Muscle of arm (tissue), 1 donor: ENCODE measurements at regions not wholly inside any gene's neighbourhood (a gene's known extent, or its start where the extent isn't known, plus 50 kb on each side); places are given as distances from the start of the nearest gene placed in this dataset.
"Not testable (repeated sequence)": the region's sequence is repeated elsewhere in the genome, so short reads cannot be mapped to it uniquely, and the experiment has no call there.

Experiments used
- DNase-seq: peaks from one replicate; pipeline ENCODE4 v3.0.0-alpha.2; 2013

DNA sequence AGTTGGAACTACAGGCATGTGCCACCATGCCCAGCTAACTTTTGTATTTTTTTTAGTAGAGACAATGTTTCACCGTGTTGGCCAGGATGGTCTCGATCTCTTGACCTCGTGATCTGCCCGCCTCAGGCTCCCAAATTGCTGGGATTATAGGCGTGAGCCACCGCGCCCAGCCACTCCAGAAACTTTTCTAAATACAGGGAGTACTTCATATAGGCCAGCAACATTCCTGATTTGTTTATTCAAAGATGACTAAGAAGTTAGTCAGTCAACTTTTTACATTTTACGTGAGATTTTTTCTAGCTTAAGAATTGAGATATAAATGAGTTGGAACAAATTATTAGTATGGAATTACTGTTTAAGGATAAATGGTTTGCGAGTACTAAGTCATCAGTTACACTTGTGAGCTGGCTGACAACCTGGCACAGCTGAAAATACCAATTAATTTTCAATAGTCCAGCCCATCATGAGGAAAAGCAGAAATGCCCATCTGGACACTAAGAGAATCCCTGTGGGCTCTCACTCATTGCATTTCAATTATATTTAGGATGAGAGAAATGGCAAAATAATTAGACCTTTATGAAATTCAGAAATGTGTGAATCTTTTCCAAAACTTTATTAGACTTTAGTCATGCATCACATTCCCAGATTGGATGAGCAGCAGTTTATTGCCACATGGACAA, 430.8 kb upstream of the SPATA31A3 start:
- DNase-seq, result not testable (repeated sequence)

DNA sequence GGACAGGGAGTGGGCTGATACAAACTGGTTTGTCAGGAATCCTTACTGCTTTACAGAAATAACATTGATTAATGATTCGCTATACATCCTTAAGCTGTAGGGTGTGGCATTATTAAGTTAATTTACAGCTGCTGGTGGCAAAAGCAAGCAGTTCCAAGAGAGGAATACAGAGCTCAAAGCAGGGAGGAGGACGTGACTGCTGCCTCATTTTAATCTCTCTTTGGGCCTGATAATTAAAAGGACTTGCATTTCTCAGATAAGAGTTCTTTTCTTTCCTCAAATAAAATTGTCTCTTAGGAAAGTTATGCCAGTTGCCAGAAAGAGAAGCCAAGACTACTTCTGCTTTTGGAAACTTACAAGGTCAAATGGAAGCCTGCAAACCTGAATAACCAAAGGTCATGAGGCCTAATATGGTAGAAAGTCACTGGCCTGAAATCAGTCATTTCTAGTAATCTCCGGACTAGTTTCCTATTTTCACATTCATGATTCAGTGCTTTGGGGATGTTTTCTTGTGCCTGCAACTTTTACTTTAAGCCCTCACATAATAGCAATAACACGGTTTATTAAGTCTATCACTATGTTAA, 426.2 kb upstream of the SPATA31A3 start:
- DNase-seq, result not testable (repeated sequence)

DNA sequence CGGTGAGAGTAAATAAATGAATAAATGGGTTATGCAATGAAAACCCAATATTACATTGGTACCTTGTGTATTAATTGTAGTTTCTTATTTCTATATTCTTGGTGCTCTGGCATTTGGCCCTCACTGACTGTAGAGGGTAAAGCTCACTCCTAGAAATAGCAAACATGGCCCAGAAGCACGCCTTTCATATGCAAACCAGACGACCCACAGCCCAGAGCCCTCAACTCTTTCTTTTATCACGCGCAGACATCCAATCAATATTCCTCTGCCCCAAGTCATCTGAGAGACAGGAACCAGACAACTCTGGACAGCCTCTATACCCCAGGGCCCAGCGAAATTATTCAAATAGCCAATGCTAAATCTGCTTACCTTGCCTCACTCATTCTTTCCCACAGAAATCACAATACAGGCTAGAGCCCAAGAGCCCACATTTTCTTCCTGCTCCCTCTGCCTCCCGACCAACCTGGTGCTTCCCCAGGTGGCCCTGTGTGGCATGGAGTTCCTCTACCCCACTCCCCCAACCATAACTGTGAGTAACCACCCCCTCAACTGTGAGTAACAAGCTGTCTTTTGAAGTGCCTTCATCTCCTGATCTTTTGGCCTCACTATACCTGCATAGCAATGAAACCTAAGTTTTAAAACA, 425.1 kb upstream of the SPATA31A3 start:
- DNase-seq, result not testable (repeated sequence)

DNA sequence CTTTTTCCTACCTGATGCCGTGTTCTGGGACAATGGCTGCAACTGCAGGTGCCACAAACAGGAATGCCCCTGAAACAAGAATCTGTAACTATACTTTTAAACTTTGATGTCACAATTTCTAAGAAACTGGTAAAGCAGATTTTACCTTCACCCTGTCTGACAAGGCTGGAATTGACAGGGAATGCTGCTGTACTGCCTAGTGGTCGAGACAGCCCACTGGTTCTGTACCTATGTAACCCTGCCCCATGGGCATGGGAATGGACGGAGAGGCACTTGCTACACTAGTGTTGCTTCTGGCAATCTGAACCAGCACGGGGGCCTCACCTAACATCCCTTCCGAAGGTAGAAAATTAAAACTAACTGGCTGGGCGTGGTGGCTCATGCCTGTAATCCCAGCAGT, 424.3 kb upstream of the SPATA31A3 start:
- not testable (repeated sequence) for DNase-seq

DNA sequence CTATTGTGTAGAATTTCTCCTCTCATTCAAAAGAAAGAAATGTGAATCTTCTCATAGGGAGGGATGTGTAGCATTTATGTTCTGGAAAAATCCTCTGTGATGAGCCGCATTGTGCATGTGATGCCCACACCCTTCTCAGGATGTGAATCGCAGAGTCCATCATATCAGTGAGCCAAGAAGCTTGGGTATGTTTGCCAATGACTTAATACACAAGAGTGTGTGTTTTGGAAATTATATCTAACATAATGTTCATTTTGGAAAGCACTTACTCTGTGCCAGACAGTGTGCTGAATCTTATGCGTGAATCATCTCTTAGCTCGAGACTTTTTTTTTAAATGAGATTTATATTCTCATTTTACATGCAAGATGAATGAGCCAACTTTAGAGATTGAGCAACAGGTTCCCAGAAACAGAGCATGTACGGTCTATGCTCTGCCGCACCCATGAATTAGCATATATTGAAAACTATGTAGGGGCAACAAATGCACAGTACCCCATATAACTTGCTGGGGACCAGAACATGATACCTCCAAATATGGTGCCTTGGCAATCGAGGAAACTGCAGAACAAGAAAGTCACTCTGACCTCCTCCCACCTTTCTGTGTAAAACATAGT, 418.4 kb upstream of the SPATA31A3 start:
- DNase-seq, result not testable (repeated sequence)

DNA sequence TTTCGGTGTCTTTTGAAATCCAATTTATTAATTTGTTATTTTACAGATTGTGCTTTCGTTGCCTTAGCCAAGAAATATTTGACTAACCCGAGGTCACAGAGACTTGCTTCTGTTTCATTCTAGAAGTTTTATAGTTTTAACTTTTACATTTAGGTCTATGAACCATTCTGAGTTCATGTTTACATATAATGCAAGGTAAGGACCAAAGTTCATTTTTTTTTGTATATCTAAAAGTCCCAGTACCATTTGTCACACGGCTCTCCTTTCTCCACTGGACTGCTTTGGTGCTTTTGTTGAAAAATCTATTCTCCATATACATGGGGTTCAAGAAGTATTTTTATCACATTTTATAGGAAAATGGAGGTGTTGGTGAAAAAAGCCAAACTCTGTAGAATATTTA, 411.4 kb upstream of the SPATA31A3 start:
- DNase-seq, result not testable (repeated sequence)

DNA sequence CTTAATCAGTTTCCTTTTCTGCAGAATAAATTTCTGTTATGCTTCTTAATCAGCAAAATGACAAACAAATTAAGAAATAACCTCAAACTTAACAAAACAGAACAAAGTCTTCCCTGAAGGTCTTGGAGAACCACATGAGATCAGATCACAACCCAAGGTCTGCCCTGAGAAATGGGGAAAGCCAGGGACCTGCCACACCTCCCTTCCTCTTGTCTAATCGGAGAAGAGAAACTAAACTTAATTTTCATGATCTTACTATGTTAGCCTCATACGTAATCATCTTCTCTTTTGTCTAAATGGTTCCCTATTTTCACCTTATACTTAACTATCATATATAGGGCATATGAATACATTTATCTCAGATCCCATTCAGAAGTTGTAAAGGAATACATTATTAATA, 405.4 kb upstream of the SPATA31A3 start:
- not testable (repeated sequence) for DNase-seq

DNA sequence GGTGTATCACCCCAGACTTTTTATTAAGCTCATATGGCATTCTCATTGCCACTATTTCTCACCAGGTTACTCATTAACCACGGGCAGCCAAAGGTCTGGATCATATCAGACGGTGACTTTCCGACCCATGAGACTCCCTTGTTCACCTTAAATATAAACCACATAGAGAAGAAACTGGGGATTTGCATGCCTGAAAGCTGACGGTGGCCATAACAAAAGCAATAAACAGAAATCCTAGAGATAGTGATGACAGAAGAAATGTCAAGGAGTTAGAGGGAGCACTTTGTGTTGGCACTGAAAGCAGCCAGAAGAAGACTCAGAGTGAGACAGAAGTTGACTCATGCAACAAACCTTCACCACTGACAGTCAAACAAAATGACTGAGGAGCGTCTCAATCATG, 402.4 kb upstream of the SPATA31A3 start:
- DNase-seq, result not testable (repeated sequence)

DNA sequence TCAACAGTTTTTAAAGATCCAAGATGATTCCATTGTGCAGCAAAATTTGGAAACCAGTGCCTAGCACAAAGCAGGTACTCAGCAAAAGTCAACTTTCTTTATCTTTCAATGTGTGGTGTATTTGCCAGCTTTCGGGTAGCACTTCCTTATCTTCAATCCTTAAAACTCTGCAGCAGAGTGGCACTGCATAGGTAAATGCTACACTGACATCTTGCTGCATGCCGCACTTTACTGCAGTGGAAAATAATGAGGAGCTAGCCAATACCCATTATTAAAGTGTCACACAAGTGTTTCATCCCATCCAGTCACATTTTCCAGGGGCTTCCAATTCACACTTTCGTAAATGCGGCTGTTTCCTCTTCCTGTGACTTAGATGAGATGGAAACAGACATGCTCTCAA, 401.7 kb upstream of the SPATA31A3 start:
- DNase-seq, result not testable (repeated sequence)

DNA sequence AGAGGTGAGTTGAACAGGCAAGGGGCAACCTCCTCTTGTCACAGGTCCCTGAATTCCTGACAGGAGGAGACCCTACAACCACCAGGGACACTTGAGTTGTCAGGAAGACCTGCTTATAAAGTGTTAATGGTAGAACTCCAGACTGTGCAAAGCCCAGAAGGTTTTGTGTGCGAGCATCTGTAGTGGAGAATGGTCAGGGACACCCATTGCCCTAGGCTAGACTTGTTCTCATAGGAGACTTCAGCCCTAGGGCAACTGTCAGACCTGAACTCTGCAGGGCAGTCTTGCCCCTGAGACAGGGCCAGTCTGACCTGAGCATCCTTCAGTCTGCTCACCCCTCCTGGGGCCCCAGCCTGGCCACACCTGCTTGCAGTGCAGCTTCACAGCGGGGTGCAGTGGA, 377.3 kb upstream of the SPATA31A3 start:
- not testable (repeated sequence) for DNase-seq

DNA sequence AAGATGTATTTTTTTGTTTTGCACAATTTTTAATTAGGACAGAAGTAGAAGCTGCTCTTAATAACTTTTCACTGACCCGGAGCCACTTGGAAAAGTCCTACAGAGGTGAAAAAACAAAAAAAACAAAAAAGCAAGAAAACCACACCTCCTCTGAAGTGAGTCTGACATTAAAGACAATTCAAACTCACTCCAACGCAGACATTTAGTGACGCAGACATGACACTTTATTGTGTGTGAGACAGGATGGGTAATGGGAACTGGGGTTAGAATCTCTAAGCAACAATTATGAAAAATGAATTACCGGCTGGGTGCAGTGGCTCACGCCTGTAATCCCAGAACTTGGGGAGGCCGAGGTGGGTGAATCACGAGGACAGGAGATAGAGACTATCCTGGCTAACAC, 370.0 kb upstream of the SPATA31A3 start:
- DNase-seq, result not testable (repeated sequence)

DNA sequence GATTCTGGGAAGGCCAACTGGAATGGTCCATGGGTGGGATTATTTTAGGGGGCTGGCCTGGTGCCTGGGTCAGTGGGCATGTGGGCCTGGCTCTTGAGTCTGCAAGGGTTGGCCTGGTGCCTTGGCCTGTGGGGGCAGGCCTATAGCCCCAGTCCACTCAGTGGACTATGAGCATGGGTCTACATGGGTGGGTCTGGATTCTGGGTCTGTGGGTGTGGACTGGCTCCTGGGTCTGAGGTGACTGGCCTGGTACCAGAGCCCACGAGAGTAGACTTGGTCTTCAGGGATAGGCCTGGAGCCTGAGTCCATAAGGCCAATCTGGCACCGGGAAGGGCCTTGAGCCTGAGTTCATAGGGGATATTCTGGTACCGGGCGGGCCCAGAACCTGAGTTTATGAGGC, 361.6 kb upstream of the SPATA31A3 start:
- DNase-seq, result not testable (repeated sequence)

DNA sequence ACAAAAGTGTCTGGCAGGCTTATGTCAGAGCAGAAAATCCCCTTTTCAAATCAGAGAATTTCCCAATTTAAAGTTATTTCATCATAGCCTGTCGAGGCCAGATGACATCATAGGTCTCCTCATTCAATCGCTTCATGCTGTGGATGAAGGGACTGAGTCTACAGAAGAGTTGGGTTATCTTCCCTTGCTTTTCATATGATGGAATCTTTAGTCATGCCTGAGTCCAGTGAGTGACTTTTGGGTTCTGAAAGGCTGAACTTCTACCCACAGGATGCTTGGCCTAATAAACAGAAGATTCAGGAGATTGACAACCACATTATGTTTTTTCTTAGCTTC, 357.0 kb upstream of the SPATA31A3 start:
- DNase-seq, result not testable (repeated sequence)

DNA sequence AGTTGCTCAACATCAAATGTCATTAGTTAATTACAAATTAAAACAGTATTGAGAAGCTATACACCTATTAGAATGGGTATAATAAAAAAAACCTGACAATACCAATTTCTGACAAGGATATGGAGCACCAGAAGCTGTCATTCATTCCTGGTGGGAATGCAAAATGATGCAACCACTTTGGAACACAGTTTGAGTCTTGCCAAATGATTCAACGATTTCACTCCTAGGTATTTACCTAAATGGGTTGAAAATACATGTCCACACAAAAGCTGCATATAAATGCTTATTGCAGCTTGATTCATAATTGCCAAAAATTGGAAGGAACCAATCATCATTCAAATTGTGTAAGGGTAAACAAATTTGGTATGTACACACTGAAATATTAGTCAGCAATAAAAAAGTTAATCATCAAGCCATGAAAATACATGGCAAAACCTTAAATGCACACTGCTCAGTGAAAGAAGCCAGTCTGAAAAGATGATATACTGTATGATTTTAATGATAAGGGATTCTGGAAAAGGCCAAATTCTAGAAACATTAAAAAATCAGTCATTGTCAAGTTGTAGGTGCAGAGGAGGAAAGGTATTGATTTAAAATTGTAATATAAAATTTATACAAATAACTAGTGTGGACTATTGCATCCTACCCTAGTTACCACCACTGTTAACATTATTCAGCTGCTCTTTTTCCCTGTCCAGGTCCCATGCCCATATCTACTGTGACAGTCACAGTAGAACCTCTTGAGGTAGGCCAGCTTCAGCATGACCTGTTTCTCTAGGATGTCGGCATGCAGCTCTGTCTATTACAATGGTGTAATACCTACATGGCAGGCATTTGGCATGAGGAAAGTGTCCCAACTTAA, 356.4 kb upstream of the SPATA31A3 start:
- DNase-seq, result not testable (repeated sequence)

DNA sequence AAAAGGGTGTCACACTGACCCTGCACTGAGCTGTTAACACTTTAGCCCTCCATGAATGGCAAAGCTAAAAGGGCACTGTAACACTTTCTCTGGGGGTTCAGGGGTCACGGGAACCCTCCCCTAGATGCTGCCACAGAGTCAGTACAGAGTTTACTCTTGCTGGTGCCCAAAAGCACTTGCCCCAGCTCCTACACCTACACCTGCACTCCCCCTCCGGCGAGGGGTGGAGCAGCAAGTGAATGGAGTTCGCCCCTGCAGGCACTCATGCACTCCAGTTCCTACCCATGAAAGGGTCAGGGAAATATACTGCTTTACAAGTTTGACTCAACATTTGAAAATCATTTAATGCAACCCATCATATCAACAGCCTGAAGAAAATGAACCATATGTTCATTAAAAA, 355.7 kb upstream of the SPATA31A3 start:
- not testable (repeated sequence) for DNase-seq

DNA sequence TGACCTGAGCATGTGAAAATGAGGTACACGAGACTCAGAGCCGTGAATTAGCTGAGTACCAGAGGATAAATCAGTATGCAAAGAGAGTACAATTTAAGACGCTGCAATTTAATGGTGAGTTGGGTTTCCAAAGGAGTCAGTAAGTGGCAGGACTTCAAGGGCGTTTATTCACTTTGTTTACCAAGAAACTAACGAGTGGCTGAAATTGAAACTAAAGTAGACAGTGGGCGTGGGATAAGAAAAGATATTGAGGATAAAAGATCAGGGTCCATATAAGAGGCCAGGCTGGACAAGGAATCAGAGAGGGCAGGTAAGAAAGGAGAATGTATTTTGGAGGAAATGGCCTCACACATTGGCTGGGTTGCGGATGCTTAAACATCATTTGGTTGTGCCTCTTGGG, 346.9 kb upstream of the SPATA31A3 start:
- DNase-seq, result not testable (repeated sequence)

DNA sequence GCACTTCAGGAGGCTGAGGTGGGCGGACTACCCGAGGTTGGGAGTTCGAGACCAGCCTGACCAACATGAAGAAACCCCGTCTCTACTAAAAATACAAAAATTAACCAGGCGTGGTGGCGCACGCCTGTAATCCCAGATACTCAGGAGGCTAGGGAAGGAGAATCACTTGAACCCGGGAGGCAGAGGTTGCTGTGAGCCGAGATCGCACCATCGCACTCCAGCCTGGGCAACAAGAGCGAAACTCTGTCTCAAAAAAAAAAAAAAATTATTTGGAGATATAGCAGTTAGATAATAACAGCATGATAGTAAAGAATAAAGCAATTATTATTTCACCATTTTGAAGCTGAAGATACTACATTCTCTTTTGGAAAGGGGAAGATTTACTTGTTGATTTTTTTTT, 345.9 kb upstream of the SPATA31A3 start:
- not testable (repeated sequence) for DNase-seq

DNA sequence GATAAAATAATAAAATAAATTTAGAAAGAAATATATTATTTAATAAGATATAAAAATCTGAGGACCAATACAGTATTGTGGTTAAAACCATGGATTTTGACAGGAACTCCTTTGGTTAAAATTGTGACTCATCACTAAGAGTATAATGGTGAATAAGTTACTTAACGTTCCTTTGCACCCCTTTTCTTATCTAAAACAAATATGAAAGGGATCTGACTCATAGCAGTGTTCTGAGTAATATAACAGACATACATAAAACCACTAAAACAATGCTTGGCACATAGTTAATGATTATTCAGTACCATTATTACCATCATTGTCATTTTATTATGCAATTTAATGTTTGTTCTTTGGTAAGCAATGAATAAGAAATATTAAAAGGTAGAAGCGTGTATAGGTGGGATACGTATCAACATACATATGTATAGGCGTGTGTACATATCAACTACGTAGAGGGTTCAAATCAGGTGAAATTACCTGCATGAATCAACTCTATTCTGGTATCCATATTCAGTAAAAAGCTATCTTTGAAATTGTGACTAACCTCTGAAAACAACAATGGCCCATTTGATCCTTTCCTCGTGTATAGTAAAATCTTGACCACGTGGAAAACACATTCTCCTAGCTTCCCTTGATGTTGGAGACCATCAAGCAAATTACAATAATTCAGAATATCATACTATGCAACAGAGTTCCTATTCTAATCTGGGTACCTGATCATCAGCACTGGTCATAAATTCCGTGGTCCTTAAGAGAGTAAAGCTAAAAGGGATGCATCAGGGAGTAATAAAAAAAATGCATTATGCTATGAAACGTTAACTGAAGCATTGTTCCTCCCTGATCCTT, 342.6 kb upstream of the SPATA31A3 start:
- DNase-seq, result not testable (repeated sequence)

DNA sequence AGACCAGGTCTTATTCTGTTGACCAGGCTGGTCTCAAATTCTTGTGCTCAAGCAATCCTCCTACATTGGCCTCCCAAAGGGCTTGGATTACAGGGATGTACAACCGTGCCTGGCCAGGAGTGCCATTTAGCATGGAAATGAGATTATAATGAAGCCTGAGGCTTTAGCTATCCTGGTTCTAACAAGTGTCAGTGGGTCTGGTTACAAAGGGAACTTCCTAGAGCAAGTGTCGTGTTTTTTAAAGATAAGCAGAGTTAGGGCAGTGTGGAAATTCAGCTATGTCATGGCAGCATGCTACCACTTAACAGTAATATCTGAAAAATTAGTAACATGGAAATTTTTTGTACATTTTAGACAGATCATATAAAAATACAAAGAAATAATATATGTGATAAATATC, 339.3 kb upstream of the SPATA31A3 start:
- DNase-seq, result not testable (repeated sequence)

DNA sequence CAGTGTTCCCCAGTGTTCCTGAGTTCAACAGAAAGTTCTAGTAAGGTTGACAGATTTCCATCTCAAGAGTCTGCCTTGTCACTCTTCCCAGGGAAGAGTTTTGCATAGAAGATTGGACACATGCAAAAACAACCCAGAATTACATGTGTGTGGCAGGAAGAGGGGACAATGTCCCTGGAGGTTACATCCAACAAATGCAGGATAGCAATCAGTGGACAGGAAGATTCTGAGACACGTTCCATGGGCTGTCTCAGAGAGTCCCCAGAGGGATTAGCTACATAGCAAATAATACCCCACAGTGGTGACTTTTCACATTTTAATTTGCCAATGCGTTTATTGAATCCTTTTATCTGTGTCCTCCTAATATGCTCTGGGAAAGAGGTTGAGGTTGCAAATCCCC, 321.1 kb upstream of the SPATA31A3 start:
- DNase-seq, result not testable (repeated sequence)

DNA sequence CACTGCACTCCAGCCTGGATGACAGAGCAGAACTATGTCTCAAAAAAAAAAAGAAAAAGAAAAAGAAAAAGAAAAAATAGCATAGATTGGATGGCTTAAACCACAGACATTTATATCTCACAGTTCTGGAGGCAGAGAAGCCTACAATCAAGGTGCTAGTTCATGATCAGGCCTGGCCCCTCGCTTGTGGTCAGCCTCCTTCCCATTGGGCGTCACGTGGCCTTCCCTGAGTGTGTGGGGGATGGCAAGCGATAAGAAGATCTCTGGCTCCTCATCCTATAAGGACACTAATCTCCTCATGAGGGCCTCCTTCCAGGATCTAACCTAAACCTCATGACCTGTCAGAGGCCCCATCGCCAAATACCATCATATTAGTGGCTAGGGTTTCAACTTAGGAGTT, 320.2 kb upstream of the SPATA31A3 start:
- not testable (repeated sequence) for DNase-seq
